WTC11 (cell line): ENCODE measurements at regions not wholly inside any gene's neighbourhood (a gene's known extent, or its start where the extent isn't known, plus 50 kb on each side); places are given as distances from the start of the nearest gene placed in this dataset.

Experiments used
- RELA ChIP-seq: sonication (generic); formaldehyde crosslinking; IDR thresholded peaks from 2 replicates; pipeline ENCODE4 v1.8.1; 2022; ENCODE audit warnings: missing genetic modification reagents, mild to moderate bottlenecking, borderline replicate concordance
- TF ChIP-seq, protein P1 (sequence below): fragments of 200-600 bp; IDR thresholded peaks from 2 replicates; pipeline ENCODE4 v1.8.0; 2022; ENCODE audit warnings: antibody characterized with exemption

DNA sequence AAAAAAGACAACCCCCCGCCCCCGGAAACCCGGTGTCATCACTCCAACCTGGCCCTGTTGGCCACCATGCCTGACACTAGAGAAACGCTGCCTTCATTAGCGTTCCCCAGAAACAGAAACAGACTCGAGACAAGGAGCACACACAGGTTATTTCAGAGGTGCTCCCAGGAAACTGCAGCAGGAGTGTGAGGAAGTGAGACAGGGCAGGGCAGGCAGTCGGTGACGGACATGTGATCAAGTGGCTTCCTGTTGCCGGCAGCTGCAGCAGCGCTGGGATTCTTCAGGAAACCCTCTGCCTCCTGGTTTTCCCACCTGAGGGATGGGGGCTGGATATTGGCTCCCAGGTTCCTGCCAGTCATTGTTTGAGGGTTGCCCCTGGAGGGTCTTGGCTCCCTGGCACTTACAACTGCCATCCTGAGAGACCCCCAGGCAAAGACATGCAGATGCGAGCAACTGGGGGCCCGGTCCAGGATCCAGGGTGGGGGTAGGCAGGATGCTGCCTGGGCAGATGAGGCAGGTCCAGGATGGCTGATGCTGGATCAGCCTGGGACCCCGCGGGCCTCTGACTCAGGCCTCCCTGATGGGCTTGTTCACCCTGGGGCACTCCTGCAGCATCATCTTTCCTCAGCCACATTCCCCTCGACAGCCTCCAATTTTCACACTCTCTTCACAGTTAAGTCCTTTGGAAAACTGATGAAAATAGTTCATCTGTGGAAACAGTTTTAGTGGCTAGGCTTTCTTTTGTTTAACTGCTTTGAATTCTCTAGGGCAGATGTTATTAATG lies 150.7 kb upstream of the SYNDIG1 start:
- TF ChIP-seq RELA (CRISPR knock-in tag) = no peak
- TF ChIP-seq, protein P1, sequence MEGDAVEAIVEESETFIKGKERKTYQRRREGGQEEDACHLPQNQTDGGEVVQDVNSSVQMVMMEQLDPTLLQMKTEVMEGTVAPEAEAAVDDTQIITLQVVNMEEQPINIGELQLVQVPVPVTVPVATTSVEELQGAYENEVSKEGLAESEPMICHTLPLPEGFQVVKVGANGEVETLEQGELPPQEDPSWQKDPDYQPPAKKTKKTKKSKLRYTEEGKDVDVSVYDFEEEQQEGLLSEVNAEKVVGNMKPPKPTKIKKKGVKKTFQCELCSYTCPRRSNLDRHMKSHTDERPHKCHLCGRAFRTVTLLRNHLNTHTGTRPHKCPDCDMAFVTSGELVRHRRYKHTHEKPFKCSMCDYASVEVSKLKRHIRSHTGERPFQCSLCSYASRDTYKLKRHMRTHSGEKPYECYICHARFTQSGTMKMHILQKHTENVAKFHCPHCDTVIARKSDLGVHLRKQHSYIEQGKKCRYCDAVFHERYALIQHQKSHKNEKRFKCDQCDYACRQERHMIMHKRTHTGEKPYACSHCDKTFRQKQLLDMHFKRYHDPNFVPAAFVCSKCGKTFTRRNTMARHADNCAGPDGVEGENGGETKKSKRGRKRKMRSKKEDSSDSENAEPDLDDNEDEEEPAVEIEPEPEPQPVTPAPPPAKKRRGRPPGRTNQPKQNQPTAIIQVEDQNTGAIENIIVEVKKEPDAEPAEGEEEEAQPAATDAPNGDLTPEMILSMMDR = no peak
